HFFc6 (cell line): ENCODE measurements at regions not wholly inside any gene's neighbourhood (a gene's known extent, or its start where the extent isn't known, plus 50 kb on each side); places are given as distances from the start of the nearest gene placed in this dataset.

Experiments
- DNase-seq: peaks from one replicate; pipeline ENCODE4 v3.0.0-alpha.2; 2018
- H3K27ac Mint-ChIP-seq: 2 replicates; pipeline ENCODE4 v1.8.0; 2020; ENCODE audit warnings: mild to moderate bottlenecking, mixed read lengths
- H3K27me3 Mint-ChIP-seq: 2 replicates; pipeline ENCODE4 v1.8.0; 2021; ENCODE audit warnings: mild to moderate bottlenecking, moderate library complexity, mixed read lengths; ENCODE audit not compliant: insufficient read depth
- H3K36me3 Mint-ChIP-seq: 2 replicates; pipeline ENCODE4 v1.8.0; 2021; ENCODE audit warnings: low read depth, mixed read lengths
- H3K4me1 Mint-ChIP-seq: 2 replicates; pipeline ENCODE4 v1.8.0; 2020; ENCODE audit warnings: low read depth, mixed read lengths
- H3K4me3 Mint-ChIP-seq: 2 replicates; pipeline ENCODE4 v1.8.0; 2020; ENCODE audit warnings: mild to moderate bottlenecking, moderate library complexity, mixed read lengths
- H3K9me3 Mint-ChIP-seq: 2 replicates; pipeline ENCODE4 v1.8.0; 2020; ENCODE audit warnings: mild to moderate bottlenecking, mixed read lengths
- TF ChIP-seq, protein P1 (sequence below): fragments of 200-600 bp; sonication (generic); IDR thresholded peaks from 2 replicates; pipeline ENCODE4 v1.5.0; 2021; ENCODE audit warnings: antibody characterized with exemption, mild to moderate bottlenecking

DNA sequence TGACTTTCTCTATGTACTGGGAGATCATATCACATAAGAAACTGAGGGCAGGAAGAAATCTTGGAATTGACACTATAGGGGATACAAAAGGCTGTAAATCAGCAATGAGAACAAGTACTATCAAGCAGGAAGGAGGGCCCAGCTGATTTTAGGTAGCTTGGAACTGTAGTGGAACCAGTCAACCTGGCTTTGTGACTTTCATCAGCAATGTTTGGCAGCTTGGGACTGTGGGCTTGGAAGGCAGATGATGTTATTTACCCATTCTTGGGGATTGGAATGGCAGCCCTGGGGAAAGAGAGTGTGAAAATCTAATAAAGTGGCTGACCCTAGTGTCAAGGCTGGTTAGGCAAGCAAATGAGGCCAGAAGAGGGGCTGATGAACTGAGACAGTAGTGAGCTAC, 1073.3 kb downstream of the ADGRL2 start:
- Mint-ChIP-seq H3K4me1 (no peaks in the 10 kb centered on the region), H3K4me3 (no peak overlapping the region), H3K27me3 (no peaks in the 10 kb centered on the region), H3K27ac (no peak overlapping the region), H3K9me3 (peaks cover 22% of the 10 kb centered on the region), H3K36me3 (no peaks in the 10 kb centered on the region)
- no peak for DNase-seq
- TF ChIP-seq, protein P1, sequence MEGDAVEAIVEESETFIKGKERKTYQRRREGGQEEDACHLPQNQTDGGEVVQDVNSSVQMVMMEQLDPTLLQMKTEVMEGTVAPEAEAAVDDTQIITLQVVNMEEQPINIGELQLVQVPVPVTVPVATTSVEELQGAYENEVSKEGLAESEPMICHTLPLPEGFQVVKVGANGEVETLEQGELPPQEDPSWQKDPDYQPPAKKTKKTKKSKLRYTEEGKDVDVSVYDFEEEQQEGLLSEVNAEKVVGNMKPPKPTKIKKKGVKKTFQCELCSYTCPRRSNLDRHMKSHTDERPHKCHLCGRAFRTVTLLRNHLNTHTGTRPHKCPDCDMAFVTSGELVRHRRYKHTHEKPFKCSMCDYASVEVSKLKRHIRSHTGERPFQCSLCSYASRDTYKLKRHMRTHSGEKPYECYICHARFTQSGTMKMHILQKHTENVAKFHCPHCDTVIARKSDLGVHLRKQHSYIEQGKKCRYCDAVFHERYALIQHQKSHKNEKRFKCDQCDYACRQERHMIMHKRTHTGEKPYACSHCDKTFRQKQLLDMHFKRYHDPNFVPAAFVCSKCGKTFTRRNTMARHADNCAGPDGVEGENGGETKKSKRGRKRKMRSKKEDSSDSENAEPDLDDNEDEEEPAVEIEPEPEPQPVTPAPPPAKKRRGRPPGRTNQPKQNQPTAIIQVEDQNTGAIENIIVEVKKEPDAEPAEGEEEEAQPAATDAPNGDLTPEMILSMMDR: no peak

DNA sequence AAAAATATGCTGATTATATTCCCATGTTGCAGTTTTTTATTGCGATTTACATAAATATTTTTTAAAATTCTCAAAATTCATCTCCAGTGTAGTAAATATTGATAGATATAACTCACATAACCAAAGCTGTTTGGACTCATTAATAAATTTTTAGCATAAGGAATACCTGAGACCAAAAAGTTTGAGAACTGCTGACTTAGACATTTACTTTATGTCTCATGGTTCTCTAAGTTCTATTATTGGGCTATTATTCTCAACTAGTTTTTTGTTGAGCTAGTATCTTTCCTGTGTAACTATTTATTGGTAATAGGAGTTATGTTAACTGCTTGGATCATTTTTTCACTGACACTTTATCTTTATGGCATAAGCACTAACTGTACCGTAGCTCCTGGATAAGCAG, 1069.6 kb downstream of the ADGRL2 start:
- Mint-ChIP-seq H3K36me3 (no peaks in the 10 kb centered on the region), H3K4me3 (no peak overlapping the region), H3K9me3 (peaks cover 35% of the 10 kb centered on the region), H3K4me1 (no peaks in the 10 kb centered on the region), H3K27ac (no peak overlapping the region), H3K27me3 (no peaks in the 10 kb centered on the region)
- TF ChIP-seq, protein P1: no peak
- DNase-seq: no peak

DNA sequence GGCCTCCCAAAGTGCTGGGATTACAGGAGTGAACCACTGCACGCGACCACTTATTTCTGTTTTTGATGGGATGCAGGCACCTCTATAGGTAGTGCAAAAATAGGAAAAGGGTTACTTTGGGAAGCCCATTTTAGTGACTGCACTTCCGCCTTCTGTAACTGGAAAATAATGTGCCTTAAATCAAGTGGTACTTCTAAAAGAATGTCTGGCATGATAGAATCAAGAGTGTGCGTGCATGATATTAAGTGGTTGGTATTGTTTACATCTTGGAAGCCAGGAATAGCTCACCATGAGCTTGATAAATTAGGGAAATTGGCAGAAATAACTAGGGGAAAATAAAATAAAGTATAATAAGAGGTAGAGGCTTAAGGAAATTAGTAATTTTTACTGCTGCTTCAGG, 1067.0 kb downstream of the ADGRL2 start:
- no peak overlapping the region for H3K27ac Mint-ChIP-seq
- peaks cover 29% of the 10 kb centered on the region for H3K9me3 Mint-ChIP-seq
- DNase-seq: no peak
- H3K4me3 Mint-ChIP-seq: no peak overlapping the region
- no peaks in the 10 kb centered on the region for H3K4me1 Mint-ChIP-seq
- no peaks in the 10 kb centered on the region for H3K36me3 Mint-ChIP-seq
- TF ChIP-seq, protein P1: no peak
- no peaks in the 10 kb centered on the region for H3K27me3 Mint-ChIP-seq

DNA sequence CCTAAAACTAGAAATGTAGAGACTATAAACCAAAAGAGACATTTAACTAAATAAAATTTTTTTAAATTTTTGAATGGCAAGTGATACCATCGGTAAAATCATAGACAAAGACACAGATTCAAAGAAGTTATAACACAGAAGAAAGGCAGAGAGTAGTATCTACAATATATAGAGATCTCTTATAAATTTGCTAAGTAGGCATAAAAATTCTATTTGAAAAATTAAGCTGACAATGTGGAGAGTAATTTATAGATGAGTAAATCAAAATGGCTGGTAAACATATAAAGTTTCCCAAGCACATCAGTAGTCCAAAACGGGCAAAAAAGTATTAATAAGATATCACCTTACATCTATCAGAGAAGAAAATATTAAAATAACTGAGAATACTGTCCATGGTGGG, 1061.0 kb downstream of the ADGRL2 start:
- Mint-ChIP-seq H3K9me3 (peaks cover 72% of the 10 kb centered on the region), H3K4me3 (no peak overlapping the region), H3K27ac (no peak overlapping the region), H3K4me1 (no peaks in the 10 kb centered on the region), H3K36me3 (no peaks in the 10 kb centered on the region), H3K27me3 (no peaks in the 10 kb centered on the region)
- no peak for DNase-seq
- TF ChIP-seq, protein P1: no peak

DNA sequence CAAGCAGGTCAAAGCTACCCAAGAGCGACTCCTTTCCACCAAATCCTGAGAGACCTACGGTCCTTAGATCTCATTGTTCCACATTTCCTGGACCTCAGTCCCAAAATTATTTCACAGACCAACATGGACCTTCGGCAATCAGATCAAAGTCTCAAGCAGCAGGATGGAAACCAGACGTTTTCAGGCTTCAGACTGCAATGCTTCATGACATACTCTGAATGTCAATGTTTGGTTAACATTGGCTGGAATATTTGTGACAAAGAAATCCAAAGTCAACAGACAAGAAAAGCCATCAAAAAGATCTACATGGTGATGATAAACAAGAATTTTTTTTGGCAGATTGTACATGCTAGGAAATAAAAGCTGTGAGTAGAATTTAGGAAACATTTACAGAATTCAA, 1057.3 kb downstream of the ADGRL2 start:
- H3K27me3 Mint-ChIP-seq: no peaks in the 10 kb centered on the region
- no peak overlapping the region for H3K27ac Mint-ChIP-seq
- peaks cover 59% of the 10 kb centered on the region for H3K9me3 Mint-ChIP-seq
- TF ChIP-seq, protein P1: no peak
- no peaks in the 10 kb centered on the region for H3K36me3 Mint-ChIP-seq
- DNase-seq: no peak
- no peak overlapping the region for H3K4me3 Mint-ChIP-seq
- H3K4me1 Mint-ChIP-seq: no peaks in the 10 kb centered on the region

DNA sequence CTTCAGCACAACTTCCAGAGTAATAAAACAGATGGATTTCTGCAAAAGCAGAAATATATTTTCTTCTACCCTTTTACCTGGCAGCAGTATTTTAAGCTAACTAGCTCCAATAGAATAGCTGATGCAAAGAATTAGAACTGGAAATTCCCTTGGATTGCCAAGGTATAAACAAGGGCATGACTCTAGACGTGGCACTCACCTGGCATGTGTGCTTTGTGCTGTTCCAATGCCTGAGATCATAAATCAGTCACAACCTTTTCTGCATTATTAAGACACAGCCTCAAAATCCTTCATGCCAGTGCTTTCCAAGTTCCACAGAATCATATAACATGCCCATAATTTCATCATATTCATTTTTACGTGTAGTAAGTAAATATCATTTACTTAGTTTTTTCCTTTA, 1048.7 kb downstream of the ADGRL2 start:
- Mint-ChIP-seq H3K27me3 (no peaks in the 10 kb centered on the region), H3K9me3 (peaks cover 40% of the 10 kb centered on the region), H3K4me1 (no peaks in the 10 kb centered on the region), H3K4me3 (no peak overlapping the region), H3K36me3 (no peaks in the 10 kb centered on the region; the same call in 1 of the 2 replicates), H3K27ac (no peak overlapping the region)
- no peak for DNase-seq
- TF ChIP-seq, protein P1: no peak
